NCI-H2171 (cell line): ENCODE measurements at regions not wholly inside any gene's neighbourhood (a gene's known extent, or its start where the extent isn't known, plus 50 kb on each side); places are given as distances from the start of the nearest gene placed in this dataset.

ENCODE experiments used
- DNase-seq: peaks from one replicate; lab custom pipeline; 2025; lab: John Stamatoyannopoulos, UW

- no peak for DNase-seq
Observed at GRCh38 chr1:25104932-25105561, 127.3 kb downstream of the SYF2 start.

- DNase-seq = no peak
Observed at GRCh38 chr1:25103164-25103795, 129.0 kb downstream of the SYF2 start.

- DNase-seq = no peak
Observed at GRCh38 chr1:25100151-25100833, 132.0 kb downstream of the SYF2 start.

- DNase-seq = no peak
Observed at GRCh38 chr1:25099343-25099951, 132.9 kb downstream of the SYF2 start.

GRCh38 chr1:25098717-25099116, 133.6 kb downstream of the SYF2 start:
- no peak for DNase-seq

GRCh38 chr1:25096307-25097150, 135.8 kb downstream of the SYF2 start:
- no peak for DNase-seq

- no peak for DNase-seq
Observed at GRCh38 chr1:25095635-25096200, 136.6 kb downstream of the SYF2 start.

- no peak for DNase-seq
Observed at GRCh38 chr1:25094995-25095394, 137.3 kb downstream of the SYF2 start.

GRCh38 chr1:25094229-25094628, 138.1 kb downstream of the SYF2 start:
- no peak for DNase-seq

GRCh38 chr1:25091658-25092057, 140.6 kb downstream of the SYF2 start:
- no peak for DNase-seq

- no peak for DNase-seq
Observed at GRCh38 chr1:25090707-25091422, 141.4 kb downstream of the SYF2 start.

GRCh38 chr1:25089772-25090171, 142.5 kb downstream of the SYF2 start:
- DNase-seq = no peak

- DNase-seq = no peak
Observed at GRCh38 chr1:25088946-25089345, 143.4 kb downstream of the SYF2 start.

- no peak for DNase-seq
Observed at GRCh38 chr1:25088180-25088701, 144.1 kb downstream of the SYF2 start.

- DNase-seq = no peak
Observed at GRCh38 chr1:25086518-25087079, 145.7 kb downstream of the SYF2 start.

GRCh38 chr1:25084407-25084806, 147.9 kb downstream of the SYF2 start:
- DNase-seq = no peak

GRCh38 chr1:25083481-25084345, 148.6 kb downstream of the SYF2 start:
- no peak for DNase-seq

GRCh38 chr1:25082995-25083394, 149.3 kb downstream of the SYF2 start:
- no peak for DNase-seq

GRCh38 chr1:25082216-25082899, 149.9 kb downstream of the SYF2 start:
- no peak for DNase-seq
